SK-N-SH treated with all-trans-retinoic acid at 6 μM for 48 hours (cell line): ENCODE measurements at regions not wholly inside any gene's neighbourhood (a gene's known extent, or its start where the extent isn't known, plus 50 kb on each side); places are given as distances from the start of the nearest gene placed in this dataset.

ENCODE experiments used
- ATAC-seq: fragments of 200-7000 bp; cut with Tn5 transposase; 3 replicates; pipeline ENCODE4 v1.9.1; 2020; ENCODE audit warnings: mild to moderate bottlenecking, moderate library complexity
- ARNTL ChIP-seq: fragments of 450-650 bp; formaldehyde crosslinking; IDR thresholded peaks from 2 replicates; pipeline ENCODE4 v1.5.0; 2020; ENCODE audit warnings: low read depth, mild to moderate bottlenecking, moderate library complexity, borderline replicate concordance
- BACH2 ChIP-seq: fragments of 250-450 bp; sonication (Bioruptor Pico); IDR thresholded peaks from 2 replicates; pipeline ENCODE4 v1.9.0; 2021; ENCODE audit warnings: mild to moderate bottlenecking, borderline replicate concordance
- CSDC2 ChIP-seq: fragments of 250-450 bp; sonication (Bioruptor Pico); IDR thresholded peaks from 2 replicates; pipeline ENCODE4 v1.5.0; 2020; ENCODE audit warnings: mild to moderate bottlenecking, moderate library complexity
- CSRNP3 ChIP-seq: fragments of 250-450 bp; sonication (Bioruptor Pico); IDR thresholded peaks from 2 replicates; pipeline ENCODE4 v1.5.1; 2021; ENCODE audit warnings: mild to moderate bottlenecking, moderate library complexity
- ESRRG ChIP-seq: fragments of 250-450 bp; sonication (Bioruptor Pico); IDR thresholded peaks from 2 replicates; pipeline ENCODE4 v1.6.1; 2021; ENCODE audit warnings: mild to moderate bottlenecking
- GLIS3 ChIP-seq: fragments of 250-450 bp; sonication (Bioruptor Pico); IDR thresholded peaks from 2 replicates; pipeline ENCODE4 v1.5.0; 2020; ENCODE audit warnings: mild to moderate bottlenecking, moderate library complexity
- ISL1 ChIP-seq: fragments of 250-450 bp; sonication (Bioruptor Pico); IDR thresholded peaks from 2 replicates; pipeline ENCODE4 v2.1.2; 2022; ENCODE audit warnings: mild to moderate bottlenecking, moderate library complexity
- PATZ1 ChIP-seq: fragments of 250-450 bp; sonication (Bioruptor Pico); IDR thresholded peaks from 2 replicates; pipeline ENCODE4 v1.8.0; 2020; ENCODE audit warnings: mild to moderate bottlenecking, moderate library complexity, borderline replicate concordance
- POU6F1 ChIP-seq: fragments of 250-450 bp; sonication (Bioruptor Pico); IDR thresholded peaks from 2 replicates; pipeline ENCODE4 v1.8.0; 2021; ENCODE audit warnings: low read depth, mild to moderate bottlenecking, moderate library complexity, borderline replicate concordance
- PPARA ChIP-seq: fragments of 250-450 bp; sonication (Bioruptor Pico); IDR thresholded peaks from 2 replicates; pipeline ENCODE4 v1.5.0; 2020; ENCODE audit warnings: mild to moderate bottlenecking, borderline replicate concordance
- RARB ChIP-seq: fragments of 250-450 bp; sonication (Bioruptor Pico); IDR thresholded peaks from 2 replicates; pipeline ENCODE4 v1.8.0; 2021; ENCODE audit warnings: mild to moderate bottlenecking, moderate library complexity
- SNAI2 ChIP-seq: fragments of 250-450 bp; sonication (Bioruptor Pico); IDR thresholded peaks from 2 replicates; pipeline ENCODE4 v1.5.0; 2020; ENCODE audit warnings: mild to moderate bottlenecking, moderate library complexity
- TCF4 ChIP-seq: fragments of 250-450 bp; sonication (Bioruptor Pico); IDR thresholded peaks from 2 replicates; pipeline ENCODE4 v1.8.0; 2021; ENCODE audit warnings: mild to moderate bottlenecking, moderate library complexity, borderline replicate concordance
- ZC3H10 ChIP-seq: fragments of 250-450 bp; sonication (Bioruptor Pico); IDR thresholded peaks from 2 replicates; pipeline ENCODE4 v1.5.1; 2021; ENCODE audit warnings: mild to moderate bottlenecking, moderate library complexity
- ZFP3 ChIP-seq: fragments of 250-450 bp; sonication (Bioruptor Pico); IDR thresholded peaks from 2 replicates; pipeline ENCODE4 v1.5.0; 2020; ENCODE audit warnings: mild to moderate bottlenecking, moderate library complexity
- ZFP30 ChIP-seq: fragments of 450-650 bp; formaldehyde crosslinking; IDR thresholded peaks from 2 replicates; pipeline ENCODE4 v1.5.0; 2022; ENCODE audit warnings: mild to moderate bottlenecking, moderate library complexity
- ZNF565 ChIP-seq: fragments of 450-650 bp; formaldehyde crosslinking; conservative IDR thresholded peaks from 2 replicates; pipeline ENCODE4 v1.5.0; 2020; ENCODE audit warnings: low read depth, mild to moderate bottlenecking, moderate library complexity
- ZNF70 ChIP-seq: fragments of 450-650 bp; formaldehyde crosslinking; IDR thresholded peaks from 2 replicates; pipeline ENCODE4 v1.5.0; 2020; ENCODE audit warnings: mild to moderate bottlenecking, moderate library complexity
- TF ChIP-seq, protein P1 (sequence below): fragments of 250-450 bp; sonication (Bioruptor Pico); IDR thresholded peaks from 2 replicates; pipeline ENCODE4 v1.5.1; 2020; ENCODE audit warnings: low read depth, mild to moderate bottlenecking, moderate library complexity
- TF ChIP-seq, protein P2 (sequence below): fragments of 250-450 bp; sonication (Bioruptor Pico); IDR thresholded peaks from 2 replicates; pipeline ENCODE4 v1.5.0; 2020; ENCODE audit warnings: mild to moderate bottlenecking, moderate library complexity

- no peak for ATAC-seq
Measured at GRCh38 chr7:130926001-130926691, 192.1 kb upstream of the KLF14 start.

GRCh38 chr7:130927062-130927461 is 193.1 kb upstream of the KLF14 start:
- TF ChIP-seq ESRRG (CRISPR knock-in tag) (no peak), SNAI2 (no peak), CSRNP3 (no peak), TCF4 (CRISPR knock-in tag) (no peak), PPARA (CRISPR knock-in tag) (no peak), ZFP3 (no peak), ZNF70 (CRISPR knock-in tag) (no peak), CSDC2 (CRISPR knock-in tag) (no peak), POU6F1 (no peak), ISL1 (CRISPR knock-in tag) (no peak), GLIS3 (CRISPR knock-in tag) (no peak), ZFP30 (CRISPR knock-in tag) (no peak), RARB (CRISPR knock-in tag) (no peak), PATZ1 (CRISPR knock-in tag) (no peak)
- TF ChIP-seq, all 23 proteins: peak for 0
- ATAC-seq = no peak

More at GRCh38 chr7:130926001-130926691, 192.1 kb upstream of the KLF14 start:
- no peak for TF ChIP-seq TCF4 (CRISPR knock-in tag)
- TF ChIP-seq, all 23 proteins: peak for 0

DNA sequence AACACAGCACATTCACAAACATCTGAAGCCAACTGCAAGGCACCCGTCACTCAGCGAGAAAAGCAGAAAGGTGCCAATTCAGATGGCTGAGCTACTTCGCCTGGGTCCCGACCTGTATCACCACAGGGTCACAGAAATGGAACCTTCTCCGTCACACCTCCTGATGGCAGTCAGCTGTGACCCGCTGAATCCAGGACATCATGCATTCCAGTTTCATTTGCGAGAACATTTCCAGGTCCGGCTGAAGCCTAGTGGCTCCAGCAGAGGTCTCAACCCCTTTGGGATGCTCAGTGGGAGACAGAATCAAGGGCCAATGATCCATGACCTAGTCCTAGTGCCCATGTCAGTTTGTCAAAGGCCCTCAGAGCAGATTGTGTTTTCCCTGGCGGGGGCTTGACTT is 193.6 kb upstream of the KLF14 start:
- no peak for ATAC-seq
- no peak for TF ChIP-seq ISL1 (CRISPR knock-in tag)
- no peak for TF ChIP-seq ARNTL (CRISPR knock-in tag)
- TF ChIP-seq, protein P1, sequence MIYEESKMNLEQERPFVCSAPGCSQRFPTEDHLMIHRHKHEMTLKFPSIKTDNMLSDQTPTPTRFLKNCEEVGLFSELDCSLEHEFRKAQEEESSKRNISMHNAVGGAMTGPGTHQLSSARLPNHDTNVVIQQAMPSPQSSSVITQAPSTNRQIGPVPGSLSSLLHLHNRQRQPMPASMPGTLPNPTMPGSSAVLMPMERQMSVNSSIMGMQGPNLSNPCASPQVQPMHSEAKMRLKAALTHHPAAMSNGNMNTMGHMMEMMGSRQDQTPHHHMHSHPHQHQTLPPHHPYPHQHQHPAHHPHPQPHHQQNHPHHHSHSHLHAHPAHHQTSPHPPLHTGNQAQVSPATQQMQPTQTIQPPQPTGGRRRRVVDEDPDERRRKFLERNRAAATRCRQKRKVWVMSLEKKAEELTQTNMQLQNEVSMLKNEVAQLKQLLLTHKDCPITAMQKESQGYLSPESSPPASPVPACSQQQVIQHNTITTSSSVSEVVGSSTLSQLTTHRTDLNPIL (CRISPR knock-in tag) = no peak
- TF ChIP-seq POU6F1 = no peak
- TF ChIP-seq ZC3H10 = no peak
- no peak for TF ChIP-seq ZFP30 (CRISPR knock-in tag)
- no peak for TF ChIP-seq GLIS3 (CRISPR knock-in tag)
- TF ChIP-seq ZNF565 (CRISPR knock-in tag) = no peak
- TF ChIP-seq, protein P2, sequence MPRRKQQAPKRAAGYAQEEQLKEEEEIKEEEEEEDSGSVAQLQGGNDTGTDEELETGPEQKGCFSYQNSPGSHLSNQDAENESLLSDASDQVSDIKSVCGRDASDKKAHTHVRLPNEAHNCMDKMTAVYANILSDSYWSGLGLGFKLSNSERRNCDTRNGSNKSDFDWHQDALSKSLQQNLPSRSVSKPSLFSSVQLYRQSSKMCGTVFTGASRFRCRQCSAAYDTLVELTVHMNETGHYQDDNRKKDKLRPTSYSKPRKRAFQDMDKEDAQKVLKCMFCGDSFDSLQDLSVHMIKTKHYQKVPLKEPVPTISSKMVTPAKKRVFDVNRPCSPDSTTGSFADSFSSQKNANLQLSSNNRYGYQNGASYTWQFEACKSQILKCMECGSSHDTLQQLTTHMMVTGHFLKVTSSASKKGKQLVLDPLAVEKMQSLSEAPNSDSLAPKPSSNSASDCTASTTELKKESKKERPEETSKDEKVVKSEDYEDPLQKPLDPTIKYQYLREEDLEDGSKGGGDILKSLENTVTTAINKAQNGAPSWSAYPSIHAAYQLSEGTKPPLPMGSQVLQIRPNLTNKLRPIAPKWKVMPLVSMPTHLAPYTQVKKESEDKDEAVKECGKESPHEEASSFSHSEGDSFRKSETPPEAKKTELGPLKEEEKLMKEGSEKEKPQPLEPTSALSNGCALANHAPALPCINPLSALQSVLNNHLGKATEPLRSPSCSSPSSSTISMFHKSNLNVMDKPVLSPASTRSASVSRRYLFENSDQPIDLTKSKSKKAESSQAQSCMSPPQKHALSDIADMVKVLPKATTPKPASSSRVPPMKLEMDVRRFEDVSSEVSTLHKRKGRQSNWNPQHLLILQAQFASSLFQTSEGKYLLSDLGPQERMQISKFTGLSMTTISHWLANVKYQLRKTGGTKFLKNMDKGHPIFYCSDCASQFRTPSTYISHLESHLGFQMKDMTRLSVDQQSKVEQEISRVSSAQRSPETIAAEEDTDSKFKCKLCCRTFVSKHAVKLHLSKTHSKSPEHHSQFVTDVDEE (CRISPR knock-in tag) = no peak
- TF ChIP-seq SNAI2 = no peak
- TF ChIP-seq ESRRG (CRISPR knock-in tag) = no peak
- no peak for TF ChIP-seq BACH2
- no peak for TF ChIP-seq PATZ1 (CRISPR knock-in tag)
- no peak for TF ChIP-seq CSDC2 (CRISPR knock-in tag)
